GM12872 (cell line): ENCODE measurements at regions not wholly inside any gene's neighbourhood (a gene's known extent, or its start where the extent isn't known, plus 50 kb on each side); places are given as distances from the start of the nearest gene placed in this dataset.

Source experiments
- TF ChIP-seq, protein P1 (sequence below): IDR thresholded peaks from 3 replicates; pipeline ENCODE4 v1.5.1; 2011; ENCODE audit warnings: low read depth, mild to moderate bottlenecking, low read length, moderate library complexity; ENCODE audit not compliant: insufficient read depth

DNA sequence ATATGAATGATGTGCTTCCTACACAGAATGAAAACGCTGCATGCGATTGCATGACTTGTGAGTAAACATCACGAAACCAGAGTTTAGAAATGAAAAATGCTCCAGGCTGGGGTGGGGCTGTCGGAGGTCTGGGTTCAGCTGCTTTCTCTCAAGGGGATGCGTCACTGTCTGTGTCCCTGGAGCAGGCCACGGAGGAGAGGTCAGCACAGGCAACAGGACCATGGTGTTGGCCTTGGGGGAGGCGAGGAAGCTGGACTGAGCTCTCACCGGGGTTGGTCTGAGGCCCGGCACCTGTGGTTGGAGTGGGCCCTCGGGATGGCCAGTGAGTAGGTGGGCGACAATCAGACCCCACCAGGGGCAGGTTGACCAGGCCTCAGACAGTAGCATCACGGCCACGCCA is 89.0 kb upstream of the TMEM18 start:
- TF ChIP-seq, protein P1, sequence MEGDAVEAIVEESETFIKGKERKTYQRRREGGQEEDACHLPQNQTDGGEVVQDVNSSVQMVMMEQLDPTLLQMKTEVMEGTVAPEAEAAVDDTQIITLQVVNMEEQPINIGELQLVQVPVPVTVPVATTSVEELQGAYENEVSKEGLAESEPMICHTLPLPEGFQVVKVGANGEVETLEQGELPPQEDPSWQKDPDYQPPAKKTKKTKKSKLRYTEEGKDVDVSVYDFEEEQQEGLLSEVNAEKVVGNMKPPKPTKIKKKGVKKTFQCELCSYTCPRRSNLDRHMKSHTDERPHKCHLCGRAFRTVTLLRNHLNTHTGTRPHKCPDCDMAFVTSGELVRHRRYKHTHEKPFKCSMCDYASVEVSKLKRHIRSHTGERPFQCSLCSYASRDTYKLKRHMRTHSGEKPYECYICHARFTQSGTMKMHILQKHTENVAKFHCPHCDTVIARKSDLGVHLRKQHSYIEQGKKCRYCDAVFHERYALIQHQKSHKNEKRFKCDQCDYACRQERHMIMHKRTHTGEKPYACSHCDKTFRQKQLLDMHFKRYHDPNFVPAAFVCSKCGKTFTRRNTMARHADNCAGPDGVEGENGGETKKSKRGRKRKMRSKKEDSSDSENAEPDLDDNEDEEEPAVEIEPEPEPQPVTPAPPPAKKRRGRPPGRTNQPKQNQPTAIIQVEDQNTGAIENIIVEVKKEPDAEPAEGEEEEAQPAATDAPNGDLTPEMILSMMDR: no peak

DNA sequence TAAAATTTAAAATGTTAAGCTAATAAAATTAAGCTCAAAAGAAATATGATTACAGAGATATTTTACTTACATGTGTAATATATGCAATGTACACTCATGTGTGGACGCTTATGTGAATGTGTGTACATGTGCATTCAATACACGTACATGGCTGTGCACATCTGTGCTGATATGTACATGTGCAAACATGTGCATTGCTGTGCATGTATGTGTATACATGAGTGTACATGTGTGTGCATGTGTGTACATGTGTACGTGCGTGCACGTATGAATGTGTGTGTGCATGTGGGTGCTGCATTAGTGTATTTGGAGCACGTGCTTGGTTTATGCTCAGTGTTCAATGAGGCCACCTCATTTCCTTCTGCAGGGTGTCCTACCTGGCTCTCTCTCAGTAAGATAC is 88.2 kb upstream of the TMEM18 start:
- TF ChIP-seq, protein P1: no peak

DNA sequence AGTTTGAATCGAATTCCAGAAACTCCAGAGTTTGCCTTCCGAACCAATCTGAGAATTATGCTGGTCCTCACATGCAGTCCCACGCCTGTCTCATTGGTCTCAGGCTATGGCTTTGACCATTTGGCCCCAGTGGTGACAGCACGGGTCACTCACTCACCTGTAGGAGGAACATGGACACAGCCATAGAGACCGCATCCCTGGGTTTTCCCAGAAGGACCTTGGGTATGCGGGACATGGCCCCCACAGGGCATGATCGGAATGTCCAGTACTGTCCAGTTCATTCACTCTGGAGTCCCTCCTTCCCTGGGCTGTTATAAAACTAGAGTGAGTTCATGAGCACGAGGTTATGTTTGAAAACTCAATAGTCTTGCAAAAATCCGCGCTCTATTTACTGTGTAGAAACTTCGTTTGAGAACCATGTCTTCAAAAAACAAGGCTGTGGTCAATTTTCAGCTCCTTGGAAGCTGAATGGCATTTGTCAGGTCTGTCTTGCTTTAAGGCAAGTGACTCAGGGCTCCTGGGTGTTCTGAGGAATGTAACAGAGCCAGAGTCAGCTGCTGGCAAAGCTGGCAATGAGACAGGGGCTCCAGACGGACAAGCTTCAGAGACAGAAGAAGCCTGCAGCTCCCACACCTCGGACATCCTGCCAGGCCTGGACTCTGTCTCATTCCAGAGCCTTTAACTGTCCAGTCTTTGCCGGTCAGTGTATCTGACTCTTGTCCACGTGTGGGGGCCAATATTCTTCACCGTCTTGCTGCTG is 86.7 kb upstream of the TMEM18 start:
- TF ChIP-seq, protein P1: no peak

DNA sequence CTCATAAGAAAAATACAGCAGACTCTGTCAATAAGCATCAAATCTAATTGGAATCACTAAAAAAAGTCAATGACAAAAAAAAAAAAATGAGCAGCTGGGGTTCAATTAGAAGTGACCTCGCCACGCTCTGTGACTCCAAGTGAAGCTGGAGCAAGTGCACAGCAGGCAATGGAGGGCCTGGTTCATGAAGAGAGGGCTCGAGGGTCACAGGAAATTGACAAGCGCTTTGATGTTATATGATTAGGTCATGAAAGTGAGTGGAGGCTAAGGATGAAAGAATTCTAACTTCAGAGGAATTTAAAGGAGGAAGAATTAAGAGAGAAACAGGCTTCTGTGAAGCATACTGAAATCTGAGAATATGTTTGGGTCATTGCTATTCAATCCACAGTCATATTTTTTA is 85.4 kb upstream of the TMEM18 start:
- TF ChIP-seq, protein P1: no peak

DNA sequence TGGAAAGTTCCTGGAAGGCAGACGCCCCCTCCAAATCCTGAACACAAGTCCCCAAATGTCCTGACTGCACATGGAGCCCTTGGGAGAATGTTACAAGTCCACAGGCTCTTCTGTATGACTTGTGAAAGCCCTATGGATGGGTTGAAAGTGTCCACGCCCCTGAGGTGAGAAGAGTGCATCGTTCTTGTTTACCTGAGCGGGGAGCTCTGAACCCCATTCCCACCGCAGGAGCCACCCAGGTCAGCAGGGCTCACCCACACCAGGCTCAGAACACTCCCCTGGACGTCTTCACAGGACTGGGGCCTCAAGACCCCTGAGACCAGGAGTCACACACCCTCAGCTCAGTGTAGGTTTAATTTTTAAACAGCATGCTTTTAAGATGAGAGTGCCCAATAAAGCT is 84.2 kb upstream of the TMEM18 start:
- TF ChIP-seq, protein P1: no peak

DNA sequence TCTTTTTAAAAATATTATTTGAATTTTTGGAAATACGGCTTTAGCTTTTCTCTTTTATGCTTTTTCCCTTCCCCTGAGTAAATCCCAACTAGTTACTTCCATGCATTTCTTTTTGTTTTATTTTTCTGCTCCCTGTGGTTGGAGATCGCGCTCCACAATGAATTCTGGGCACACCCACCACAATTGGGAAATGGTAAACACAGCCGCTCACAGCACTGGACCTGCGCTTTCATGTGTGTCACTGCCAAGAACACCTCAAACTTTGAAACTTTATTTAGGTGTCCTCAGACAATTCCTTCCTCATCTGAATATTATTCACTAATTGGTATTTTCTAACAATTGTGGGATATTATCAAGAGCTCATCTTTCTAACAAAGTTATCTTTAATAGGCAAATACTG is 82.8 kb upstream of the TMEM18 start:
- TF ChIP-seq, protein P1: no peak

DNA sequence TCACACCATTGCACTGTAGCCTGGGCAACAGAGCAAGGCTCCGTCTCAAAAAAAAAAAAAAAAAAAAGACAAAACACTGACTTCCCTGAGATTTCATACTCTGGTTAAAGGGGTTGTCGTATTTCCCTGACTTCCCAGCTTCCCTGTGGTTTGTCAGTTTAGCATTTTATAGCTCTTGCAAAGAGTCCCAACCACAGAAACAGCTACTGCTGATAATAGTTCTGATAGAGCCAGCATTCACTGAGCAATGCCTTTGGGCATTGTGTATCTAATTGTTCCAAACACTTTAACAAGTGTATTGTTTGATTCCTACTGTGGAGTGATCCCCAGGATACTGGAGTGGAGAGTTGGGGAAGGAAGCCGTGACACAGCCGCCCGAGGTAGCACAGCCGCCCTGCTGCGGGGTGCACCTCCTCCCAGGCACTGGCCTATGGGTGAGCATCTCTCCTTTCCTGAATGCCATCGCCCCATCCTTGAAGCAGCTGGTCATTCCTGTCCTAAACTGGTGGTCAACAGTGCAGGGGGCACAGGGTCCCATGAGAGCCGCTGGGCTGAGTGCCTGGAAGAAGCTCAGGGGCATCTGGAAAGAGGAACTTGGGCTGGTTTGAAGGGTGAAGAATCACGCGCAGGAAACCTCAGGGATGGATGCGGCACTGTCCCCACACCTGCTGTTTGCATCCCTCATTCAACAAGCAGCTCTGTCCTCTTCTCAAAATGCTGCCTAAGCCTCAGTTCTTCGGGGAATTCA is 81.0 kb upstream of the TMEM18 start:
- TF ChIP-seq, protein P1: no peak
